Choroid plexus epithelial cell (primary cell): ENCODE measurements at regions not wholly inside any gene's neighbourhood (a gene's known extent, or its start where the extent isn't known, plus 50 kb on each side); places are given as distances from the start of the nearest gene placed in this dataset.

Experiments used
- DNase-seq: peaks from one replicate; pipeline ENCODE4 v3.0.0-alpha.2; 2010; ENCODE audit warnings: low read depth
- H3K4me3 ChIP-seq: 2 replicates; pipeline ENCODE4 v1.5.1; 2011; ENCODE audit warnings: low read depth, mild to moderate bottlenecking, control low read depth, low read length, moderate library complexity
- CTCF ChIP-seq: conservative IDR thresholded peaks from 2 replicates; pipeline ENCODE4 v1.5.1; 2011; ENCODE audit warnings: low read depth, mild to moderate bottlenecking, control low read depth, inconsistent platforms, low read length, moderate library complexity

GRCh38 chr3:127120851-127121647 lies 71.9 kb upstream of the PRR23E start:
- H3K4me3 ChIP-seq, result no peak overlapping the region
- no peak for TF ChIP-seq CTCF
- DNase-seq, result no peak

DNA sequence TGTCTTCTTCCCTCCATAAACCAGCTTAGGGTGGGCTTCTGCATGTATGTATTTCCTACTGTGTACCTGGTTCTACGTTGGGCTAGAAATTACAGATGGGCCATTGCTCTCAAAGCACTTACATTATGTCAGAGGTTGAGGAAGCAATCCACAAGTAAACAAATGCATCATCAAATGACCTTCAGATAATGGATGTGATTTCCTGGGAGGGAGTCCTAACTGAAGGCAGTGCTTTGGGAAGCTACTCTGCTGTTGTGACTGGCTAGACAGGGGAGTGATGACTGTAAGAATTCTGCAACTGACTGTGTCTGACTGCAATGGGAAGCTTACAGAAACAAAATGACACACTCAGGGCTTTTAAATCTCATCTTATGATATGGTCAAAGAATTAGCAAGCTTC lies 71.0 kb upstream of the PRR23E start:
- TF ChIP-seq CTCF, result no peak
- no peak overlapping the region for H3K4me3 ChIP-seq
- no peak for DNase-seq

DNA sequence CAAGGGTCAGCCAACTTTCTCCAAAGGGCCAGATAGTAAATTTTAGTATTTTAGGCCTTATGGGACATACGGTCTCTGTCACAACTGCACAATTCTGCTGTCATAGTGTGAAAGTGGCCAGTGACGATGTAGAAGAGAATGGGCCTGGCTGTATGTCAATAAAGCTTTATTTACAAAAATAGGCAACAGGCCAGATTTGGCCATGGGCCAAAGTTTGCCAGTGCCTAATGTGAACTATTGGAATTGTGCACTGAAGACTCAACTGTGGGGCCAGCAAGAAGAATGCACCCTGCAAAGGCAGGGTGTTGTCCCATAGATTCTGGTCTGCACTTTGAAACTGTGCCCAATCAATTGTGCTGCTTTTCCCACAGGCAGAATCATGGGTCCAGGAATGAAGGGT lies 69.4 kb upstream of the PRR23E start:
- no peak overlapping the region for H3K4me3 ChIP-seq
- no peak for DNase-seq
- no peak for TF ChIP-seq CTCF

DNA sequence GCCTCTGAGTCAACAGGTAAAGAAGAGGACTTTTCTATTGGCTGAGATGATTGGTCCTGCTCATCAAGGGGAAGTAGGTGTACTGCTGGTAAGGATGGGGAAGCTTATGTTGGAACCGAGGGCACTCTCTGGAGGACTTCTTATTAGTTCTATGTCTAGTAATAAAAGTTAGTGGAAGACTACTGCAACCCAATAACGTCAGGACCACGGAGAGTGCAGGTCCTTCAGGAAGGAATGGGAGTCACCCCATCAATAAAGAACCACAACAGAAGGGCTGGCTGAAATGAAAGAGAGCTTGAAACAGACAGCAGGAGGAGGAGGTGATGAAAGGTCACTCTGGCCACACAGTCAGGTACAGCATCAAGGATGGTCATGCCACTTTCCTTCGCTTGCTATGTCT lies 68.8 kb upstream of the PRR23E start:
- TF ChIP-seq CTCF, result peak; percentile 22
- DNase-seq, result peak; percentile 23
- H3K4me3 ChIP-seq, result no peak overlapping the region

DNA sequence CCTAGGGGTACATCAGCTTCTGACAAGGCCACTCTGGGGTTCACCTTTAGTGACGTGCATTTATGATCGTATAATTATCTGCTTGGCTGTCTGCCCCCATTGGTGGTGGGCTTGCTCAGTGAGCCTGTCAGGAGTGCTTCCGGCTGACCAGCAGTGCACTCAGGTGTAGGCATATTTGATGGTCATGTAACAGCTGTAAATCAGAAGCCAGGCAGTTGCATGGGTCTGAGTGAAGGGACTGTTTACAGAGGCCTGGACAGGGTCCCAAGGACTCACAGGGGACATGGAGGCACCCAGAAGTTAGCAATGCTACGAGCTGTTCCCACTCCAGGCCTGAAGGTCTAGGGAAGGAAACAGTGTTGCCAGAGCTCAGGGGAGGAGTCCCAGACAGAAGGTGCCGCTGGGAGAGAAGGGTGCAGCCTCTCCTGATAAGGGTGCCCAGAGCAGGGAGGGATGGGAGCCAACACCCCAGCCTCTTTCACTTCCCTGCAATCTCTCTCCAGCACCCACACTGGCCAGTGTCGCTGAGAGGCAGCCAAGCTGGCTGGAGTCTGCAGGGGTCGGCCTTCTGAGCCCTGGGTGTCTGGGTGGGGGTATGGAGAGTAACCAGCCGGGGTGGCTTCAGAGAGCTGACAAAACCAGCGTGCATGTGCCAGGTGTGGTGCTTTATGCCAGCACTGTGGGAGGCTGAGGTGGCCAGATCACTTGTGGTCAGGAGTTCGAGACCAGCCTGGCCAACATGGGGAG lies 61.3 kb upstream of the PRR23E start:
- H3K4me3 ChIP-seq, result no peak overlapping the region
- DNase-seq, result no peak
- TF ChIP-seq CTCF, result no peak

DNA sequence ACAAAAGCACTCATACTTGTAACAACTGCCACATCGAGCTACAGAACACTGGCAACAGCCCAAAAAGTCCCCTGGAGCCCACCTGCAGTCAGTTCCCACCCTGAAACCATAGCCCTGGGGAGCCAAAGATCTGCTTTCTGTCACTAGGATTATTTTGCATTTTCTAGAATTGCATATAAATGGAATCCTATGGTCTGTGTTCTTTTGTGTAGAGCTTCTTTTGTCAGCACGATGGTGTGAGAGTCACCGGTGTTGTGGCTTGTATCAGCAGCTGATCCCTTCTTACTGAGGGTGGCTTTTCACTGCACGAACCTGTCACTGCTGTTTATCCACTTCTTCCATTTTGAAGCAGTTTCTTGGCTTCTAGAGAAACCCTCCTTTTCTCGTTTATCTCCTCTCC lies 60.1 kb upstream of the PRR23E start:
- TF ChIP-seq CTCF, result no peak
- DNase-seq, result no peak
- no peak overlapping the region for H3K4me3 ChIP-seq

DNA sequence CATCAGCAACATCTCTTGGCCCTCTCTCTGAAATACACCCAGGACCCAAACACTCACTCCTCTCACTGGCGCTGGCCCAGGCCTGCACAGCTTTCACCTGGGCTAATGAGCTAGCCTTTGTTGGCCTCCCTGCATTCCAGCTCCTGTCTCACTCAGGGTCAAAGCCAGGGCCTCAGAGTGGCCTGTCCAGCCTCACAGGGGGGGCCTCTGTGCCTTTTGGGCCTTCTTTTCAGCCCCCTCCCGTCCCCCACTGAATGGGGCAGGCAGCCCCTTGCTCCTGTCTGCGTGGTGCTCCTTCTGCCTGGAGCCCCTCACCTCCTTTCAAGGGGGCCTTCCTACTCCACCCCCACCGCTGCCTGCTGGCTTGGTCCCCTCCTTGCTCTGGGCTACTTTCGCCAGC lies 59.0 kb upstream of the PRR23E start:
- no peak for DNase-seq
- H3K4me3 ChIP-seq, result no peak overlapping the region
- no peak for TF ChIP-seq CTCF
